ENCODE measurements at regions not wholly inside any gene's neighbourhood (a gene's known extent, or its start where the extent isn't known, plus 50 kb on each side); places are given as distances from the start of the nearest gene placed in this dataset.

DNA sequence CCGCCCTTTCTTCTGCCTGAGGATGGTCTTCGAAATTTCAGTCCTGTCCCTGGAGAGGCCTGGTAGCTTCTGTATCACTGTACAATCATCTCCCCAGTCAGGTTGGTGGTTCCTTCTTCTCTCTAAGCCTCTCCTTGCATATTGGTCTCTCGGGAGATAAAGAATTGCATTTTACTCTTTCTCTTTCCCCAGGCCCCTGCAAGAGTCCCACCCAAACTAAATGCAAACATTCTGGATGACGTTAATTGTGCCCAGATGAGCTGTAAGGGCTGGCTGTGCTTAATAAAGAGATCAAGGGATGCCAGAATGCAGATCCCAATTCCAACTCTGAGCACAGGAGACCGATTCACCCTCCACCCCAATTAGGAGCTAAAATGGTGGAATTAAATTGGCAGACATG is 835.4 kb upstream of the TMEM132C start:
- no peak for DNase-seq (ENCODE audit: extremely low read depth, low read depth)
- no peak overlapping the region for H3K4me3 ChIP-seq (replicated peaks; ENCODE audit: low read depth, low read length)
- TF ChIP-seq, protein P1, sequence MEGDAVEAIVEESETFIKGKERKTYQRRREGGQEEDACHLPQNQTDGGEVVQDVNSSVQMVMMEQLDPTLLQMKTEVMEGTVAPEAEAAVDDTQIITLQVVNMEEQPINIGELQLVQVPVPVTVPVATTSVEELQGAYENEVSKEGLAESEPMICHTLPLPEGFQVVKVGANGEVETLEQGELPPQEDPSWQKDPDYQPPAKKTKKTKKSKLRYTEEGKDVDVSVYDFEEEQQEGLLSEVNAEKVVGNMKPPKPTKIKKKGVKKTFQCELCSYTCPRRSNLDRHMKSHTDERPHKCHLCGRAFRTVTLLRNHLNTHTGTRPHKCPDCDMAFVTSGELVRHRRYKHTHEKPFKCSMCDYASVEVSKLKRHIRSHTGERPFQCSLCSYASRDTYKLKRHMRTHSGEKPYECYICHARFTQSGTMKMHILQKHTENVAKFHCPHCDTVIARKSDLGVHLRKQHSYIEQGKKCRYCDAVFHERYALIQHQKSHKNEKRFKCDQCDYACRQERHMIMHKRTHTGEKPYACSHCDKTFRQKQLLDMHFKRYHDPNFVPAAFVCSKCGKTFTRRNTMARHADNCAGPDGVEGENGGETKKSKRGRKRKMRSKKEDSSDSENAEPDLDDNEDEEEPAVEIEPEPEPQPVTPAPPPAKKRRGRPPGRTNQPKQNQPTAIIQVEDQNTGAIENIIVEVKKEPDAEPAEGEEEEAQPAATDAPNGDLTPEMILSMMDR (IDR thresholded peaks at IDR 0.05; ENCODE audit: low read depth, low read length, missing control alignments), result no peak

DNA sequence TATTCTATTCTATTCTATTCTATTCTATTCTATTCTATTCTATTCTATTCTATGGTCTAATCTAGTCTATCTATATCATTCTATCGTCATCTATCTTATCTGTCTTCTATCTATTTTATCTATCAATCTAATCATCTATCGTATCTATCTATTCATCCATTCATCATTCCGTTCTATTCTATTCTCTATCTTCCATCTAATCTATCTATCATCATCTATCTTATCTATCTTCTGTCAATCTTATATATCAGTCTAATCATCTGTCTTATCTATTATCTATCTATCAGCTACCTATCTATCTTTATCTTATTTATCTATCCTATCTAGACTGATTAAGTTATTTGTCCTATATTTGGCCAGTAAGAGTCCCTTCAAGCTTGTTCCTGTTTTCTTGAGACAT is 831.5 kb upstream of the TMEM132C start:
- no peak for DNase-seq (ENCODE audit: extremely low read depth, low read depth)
- no peak overlapping the region for H3K4me3 ChIP-seq (replicated peaks; ENCODE audit: low read depth, low read length)
- TF ChIP-seq, protein P1 (IDR thresholded peaks at IDR 0.05; ENCODE audit: low read depth, low read length, missing control alignments), result no peak

DNA sequence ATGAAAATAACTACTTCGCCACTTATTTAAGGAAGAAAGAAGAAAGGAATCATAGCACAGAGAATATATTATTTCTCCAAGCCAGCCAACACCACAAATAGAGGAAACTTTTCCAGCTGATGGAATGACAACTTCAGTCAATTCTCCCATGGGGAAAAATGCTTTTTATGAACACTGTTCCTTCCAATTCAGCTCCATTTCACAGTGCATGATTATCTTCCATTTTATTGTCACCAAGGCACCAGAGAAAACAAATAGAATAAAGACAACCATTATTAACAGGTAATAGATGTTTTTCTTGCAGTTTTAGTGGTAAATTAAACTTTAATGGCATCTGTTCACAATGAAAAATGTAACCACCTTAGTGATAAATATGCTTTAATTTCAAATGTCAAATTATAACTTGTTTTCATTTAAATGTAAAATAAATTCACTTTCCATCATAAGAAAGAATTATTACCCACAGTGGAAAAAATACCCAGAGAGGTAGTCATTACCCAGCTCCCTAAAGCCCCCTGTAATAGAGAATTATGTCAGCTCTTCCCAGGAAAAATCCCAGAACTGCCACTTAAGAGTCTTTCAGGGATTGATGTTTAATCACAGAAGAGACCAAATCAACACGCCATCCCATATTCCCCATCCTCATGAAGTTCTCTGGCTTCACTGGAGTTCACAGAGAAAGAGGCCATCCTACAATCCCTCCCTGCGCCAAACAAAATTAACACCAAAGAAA is 828.3 kb upstream of the TMEM132C start:
- no peak for DNase-seq (ENCODE audit: extremely low read depth, low read depth)
- TF ChIP-seq, protein P1 (IDR thresholded peaks at IDR 0.05; ENCODE audit: low read depth, low read length, missing control alignments), result no peak
- no peak overlapping the region for H3K4me3 ChIP-seq (replicated peaks; ENCODE audit: low read depth, low read length)

DNA sequence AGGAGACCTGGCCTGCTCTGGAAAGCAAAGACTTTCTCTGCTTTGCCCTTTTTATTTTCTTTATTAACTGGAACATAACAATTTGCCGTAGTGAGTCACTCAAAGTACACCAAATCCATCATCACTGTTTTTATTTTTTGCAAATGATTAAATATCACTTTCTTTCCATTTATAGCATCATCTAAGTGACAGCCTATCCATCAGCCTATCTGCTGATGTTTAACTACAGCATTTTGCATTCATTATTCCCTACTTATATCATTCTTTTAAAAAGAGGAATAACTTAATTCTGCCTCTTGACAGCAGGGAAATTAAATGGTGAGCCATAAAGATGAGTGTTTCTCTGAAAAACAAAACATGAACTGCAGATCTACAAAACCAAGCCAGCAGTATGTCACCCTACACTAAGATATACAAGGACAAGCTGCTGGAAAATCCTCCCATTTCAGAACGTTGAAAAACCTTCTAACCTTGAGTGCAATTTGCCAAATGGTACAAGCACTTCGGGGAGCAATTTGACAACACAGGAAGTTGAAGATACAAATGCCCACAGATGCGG is 821.3 kb upstream of the TMEM132C start:
- no peak overlapping the region for H3K4me3 ChIP-seq (replicated peaks; ENCODE audit: low read depth, low read length)
- no peak for DNase-seq (ENCODE audit: extremely low read depth, low read depth)
- TF ChIP-seq, protein P1 (IDR thresholded peaks at IDR 0.05; ENCODE audit: low read depth, low read length, missing control alignments), result no peak

DNA sequence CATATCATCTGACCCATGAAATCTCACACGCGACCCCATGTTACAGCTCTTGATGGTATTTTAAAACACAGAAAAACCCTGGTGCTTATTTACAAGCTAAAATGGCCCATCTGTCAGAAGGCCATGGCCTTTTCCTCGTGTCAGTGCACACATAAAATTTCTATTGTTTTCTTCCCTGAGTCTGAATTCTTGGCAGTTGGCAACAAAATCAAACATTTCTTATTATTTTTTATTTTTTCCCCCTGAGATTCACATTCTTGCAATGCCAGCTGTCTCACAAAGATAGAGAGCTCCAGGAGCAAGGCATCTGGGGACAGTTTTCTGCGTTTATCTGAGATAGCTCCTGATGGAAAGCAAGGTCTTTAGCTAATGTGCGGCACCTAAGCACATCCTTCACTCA is 818.1 kb upstream of the TMEM132C start:
- no peak for DNase-seq (ENCODE audit: extremely low read depth, low read depth)
- no peak overlapping the region for H3K4me3 ChIP-seq (replicated peaks; ENCODE audit: low read depth, low read length)
- TF ChIP-seq, protein P1 (IDR thresholded peaks at IDR 0.05; ENCODE audit: low read depth, low read length, missing control alignments), result no peak

DNA sequence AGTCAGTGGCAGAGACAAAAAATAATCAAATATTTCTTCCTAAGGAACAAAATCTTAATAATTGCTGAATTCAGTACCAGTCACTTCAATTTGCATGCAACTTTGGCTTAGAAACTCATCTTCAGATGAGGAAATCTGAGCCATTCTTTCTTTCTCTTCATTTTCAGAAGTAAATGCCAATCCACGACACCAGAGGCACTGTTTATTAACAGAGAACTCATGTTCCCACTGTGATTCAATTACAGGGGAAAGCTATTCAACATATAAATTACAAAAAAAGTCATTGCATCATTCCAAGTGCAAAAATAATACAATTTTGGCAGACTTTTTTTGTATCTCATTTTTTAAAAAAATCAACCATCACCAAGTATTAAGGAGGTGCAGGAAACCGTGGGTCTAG is 816.1 kb upstream of the TMEM132C start:
- no peak for DNase-seq (ENCODE audit: extremely low read depth, low read depth)
- TF ChIP-seq, protein P1 (IDR thresholded peaks at IDR 0.05; ENCODE audit: low read depth, low read length, missing control alignments), result no peak
- H3K4me3 ChIP-seq (replicated peaks; ENCODE audit: low read depth, low read length), result no peak overlapping the region
